ENCODE measurements at regions not wholly inside any gene's neighbourhood (a gene's known extent, or its start where the extent isn't known, plus 50 kb on each side); places are given as distances from the start of the nearest gene placed in this dataset.

GRCh38 chr9:106797299-106797698 lies 65.7 kb upstream of the ZNF462 start:
- DNase-seq: no peak

GRCh38 chr9:106798016-106798799 lies 64.8 kb upstream of the ZNF462 start:
- DNase-seq: no peak

- DNase-seq: no peak
Observed at GRCh38 chr9:106799152-106799551, 63.8 kb upstream of the ZNF462 start.

- DNase-seq: no peak
Observed at GRCh38 chr9:106800701-106801270, 62.2 kb upstream of the ZNF462 start.

GRCh38 chr9:106801816-106802215 lies 61.1 kb upstream of the ZNF462 start:
- DNase-seq: no peak

Measured in amygdala (tissue), 56 donors.